ENCODE measurements at regions not wholly inside any gene's neighbourhood (a gene's known extent, or its start where the extent isn't known, plus 50 kb on each side); places are given as distances from the start of the nearest gene placed in this dataset.

DNA sequence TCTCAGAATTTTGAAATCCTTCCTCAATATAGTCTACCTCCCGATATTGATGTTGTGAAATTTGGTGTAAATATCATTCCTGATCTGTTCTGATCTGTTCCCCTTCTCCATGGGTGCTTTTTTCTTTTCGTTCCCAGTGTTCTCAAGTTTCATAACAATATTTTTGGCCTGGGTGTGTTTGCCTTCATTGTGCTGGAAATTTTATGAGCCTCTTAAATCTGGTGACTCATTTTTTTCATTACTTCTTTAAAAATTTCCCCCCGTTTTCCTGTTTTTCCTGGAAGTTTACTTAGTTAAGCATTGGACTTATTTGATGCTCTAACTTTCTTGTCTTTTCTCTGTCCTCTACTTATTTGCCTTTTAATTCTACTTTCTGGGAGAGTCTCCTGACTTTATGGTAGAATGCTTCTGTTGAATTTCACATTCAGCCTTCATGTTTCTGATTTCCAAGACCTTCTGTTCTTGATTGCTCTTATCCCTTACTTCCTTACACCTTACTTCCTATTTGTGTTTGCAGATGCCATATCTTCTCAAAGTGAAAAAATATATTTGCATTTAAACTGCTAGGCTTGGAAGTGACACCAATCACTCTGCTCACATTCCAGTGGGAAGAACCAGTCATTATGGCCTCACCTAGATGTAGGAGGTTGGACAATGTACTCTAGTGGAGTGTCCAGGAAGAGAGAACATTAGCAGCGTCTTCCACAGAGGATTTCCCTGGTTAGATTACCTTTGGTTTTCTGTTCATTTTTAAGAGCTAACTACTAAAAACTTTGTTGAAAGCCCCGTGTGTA, 441.9 kb downstream of the ARHGEF28 start (continued):
- TF ChIP-seq PAX8 (IDR thresholded peaks at IDR 0.05) (no peak), RAD51 (IDR thresholded peaks at IDR 0.05) (no peak), HDAC2 (IDR thresholded peaks at IDR 0.05) (no peak), CHD2 (IDR thresholded peaks at IDR 0.05; ENCODE audit: borderline replicate concordance, low read depth, low read length) (no peak), ZBED1 (IDR thresholded peaks at IDR 0.05; ENCODE audit: borderline replicate concordance) (no peak)

DNA sequence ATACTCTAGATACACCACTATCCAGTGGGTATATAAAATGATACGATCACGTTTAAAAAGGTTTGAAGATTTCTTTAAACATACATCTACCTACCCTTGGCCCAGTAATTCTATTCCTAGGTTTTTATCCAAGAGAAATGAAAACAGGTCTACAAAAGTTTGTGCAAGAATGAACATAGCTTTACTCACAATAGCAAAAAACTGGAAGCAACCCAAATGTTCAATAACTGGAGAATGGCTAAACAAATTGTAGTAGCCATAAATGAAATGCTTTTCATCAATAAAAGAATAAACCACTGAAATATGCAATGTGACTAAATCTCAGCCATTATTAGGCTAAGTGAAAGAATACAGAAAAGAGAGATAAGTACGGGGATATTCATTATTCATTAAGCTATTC, 438.9 kb downstream of the ARHGEF28 start:
- Histone ChIP-seq H3K9ac (ENCODE audit: control insufficient read depth, insufficient read depth, low read length) (no peak overlapping the region), H3K79me2 (ENCODE audit: control insufficient read depth, insufficient read depth, low read length) (no peaks in the 10 kb centered on the region), H3K27me3 (replicated peaks in 1 of 2; ENCODE audit: control insufficient read depth in 2 of 2, insufficient read depth in 2 of 2, low read length in 1 of 2) (no peaks in the 10 kb centered on the region), H3K36me3 (ENCODE audit: control insufficient read depth in 2 of 2, insufficient read depth in 2 of 2, low read length in 1 of 2) (no peaks in the 10 kb centered on the region), H3K9me3 (replicated peaks; ENCODE audit: control insufficient read depth, insufficient read depth, low read length) (no peaks in the 10 kb centered on the region), H3K4me1 (ENCODE audit: control insufficient read depth, insufficient read depth, low read length) (no peaks in the 10 kb centered on the region), H4K20me1 (ENCODE audit: control insufficient read depth, insufficient read depth) (no peaks in the 10 kb centered on the region), H2AFZ (ENCODE audit: control insufficient read depth, low read depth, low read length) (no peak overlapping the region), H3K4me3 (no peak overlapping the region), H3K4me2 (ENCODE audit: control insufficient read depth, insufficient read depth) (no peak overlapping the region), H3K27ac (ENCODE audit: control insufficient read depth, insufficient read depth) (no peak overlapping the region)
- TF ChIP-seq, protein P1, sequence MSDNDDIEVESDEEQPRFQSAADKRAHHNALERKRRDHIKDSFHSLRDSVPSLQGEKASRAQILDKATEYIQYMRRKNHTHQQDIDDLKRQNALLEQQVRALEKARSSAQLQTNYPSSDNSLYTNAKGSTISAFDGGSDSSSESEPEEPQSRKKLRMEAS (IDR thresholded peaks at IDR 0.05; ENCODE audit: low read depth, low read length), result no peak
- TF ChIP-seq SIX5 (IDR thresholded peaks at IDR 0.05; ENCODE audit: low read depth, low read length, severe bottlenecking) (no peak), ETV6 (conservative IDR thresholded peaks at IDR 0.05 in 1 of 2, IDR thresholded peaks at IDR 0.05 in 1 of 2; ENCODE audit: borderline replicate concordance in 1 of 2, low read depth in 1 of 2) (no peak), RUNX3 (IDR thresholded peaks at IDR 0.05; ENCODE audit: low read length) (no peak), CHD2 (IDR thresholded peaks at IDR 0.05; ENCODE audit: borderline replicate concordance, low read depth, low read length) (no peak), MEF2B (IDR thresholded peaks at IDR 0.05; ENCODE audit: partially characterized antibody, poor library complexity, severe bottlenecking) (no peak), POLR2AphosphoS5 (IDR thresholded peaks at IDR 0.05; ENCODE audit: low read length) (no peak), TAF1 (IDR thresholded peaks at IDR 0.05; ENCODE audit: borderline replicate concordance, low read depth, low read length) (no peak), YY1 (IDR thresholded peaks at IDR 0.05; ENCODE audit: low read depth, low read length) (no peak), RFX5 (IDR thresholded peaks at IDR 0.05; ENCODE audit: low read depth, low read length) (no peak), SMAD1 (IDR thresholded peaks at IDR 0.05; ENCODE audit: low read depth, partially characterized antibody) (no peak), GABPA (IDR thresholded peaks at IDR 0.05; ENCODE audit: low read depth) (no peak)
- TF ChIP-seq, protein P2, sequence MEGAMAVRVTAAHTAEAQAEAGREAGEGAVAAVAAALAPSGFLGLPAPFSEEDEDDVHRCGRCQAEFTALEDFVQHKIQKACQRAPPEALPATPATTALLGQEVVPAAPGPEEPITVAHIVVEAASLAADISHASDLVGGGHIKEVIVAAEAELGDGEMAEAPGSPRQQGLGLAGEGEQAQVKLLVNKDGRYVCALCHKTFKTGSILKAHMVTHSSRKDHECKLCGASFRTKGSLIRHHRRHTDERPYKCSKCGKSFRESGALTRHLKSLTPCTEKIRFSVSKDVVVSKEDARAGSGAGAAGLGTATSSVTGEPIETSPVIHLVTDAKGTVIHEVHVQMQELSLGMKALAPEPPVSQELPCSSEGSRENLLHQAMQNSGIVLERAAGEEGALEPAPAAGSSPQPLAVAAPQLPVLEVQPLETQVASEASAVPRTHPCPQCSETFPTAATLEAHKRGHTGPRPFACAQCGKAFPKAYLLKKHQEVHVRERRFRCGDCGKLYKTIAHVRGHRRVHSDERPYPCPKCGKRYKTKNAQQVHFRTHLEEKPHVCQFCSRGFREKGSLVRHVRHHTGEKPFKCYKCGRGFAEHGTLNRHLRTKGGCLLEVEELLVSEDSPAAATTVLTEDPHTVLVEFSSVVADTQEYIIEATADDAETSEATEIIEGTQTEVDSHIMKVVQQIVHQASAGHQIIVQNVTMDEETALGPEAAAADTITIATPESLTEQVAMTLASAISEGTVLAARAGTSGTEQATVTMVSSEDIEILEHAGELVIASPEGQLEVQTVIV (IDR thresholded peaks at IDR 0.05; ENCODE audit: borderline replicate concordance, partially characterized antibody), result no peak
- TF ChIP-seq, protein P3, sequence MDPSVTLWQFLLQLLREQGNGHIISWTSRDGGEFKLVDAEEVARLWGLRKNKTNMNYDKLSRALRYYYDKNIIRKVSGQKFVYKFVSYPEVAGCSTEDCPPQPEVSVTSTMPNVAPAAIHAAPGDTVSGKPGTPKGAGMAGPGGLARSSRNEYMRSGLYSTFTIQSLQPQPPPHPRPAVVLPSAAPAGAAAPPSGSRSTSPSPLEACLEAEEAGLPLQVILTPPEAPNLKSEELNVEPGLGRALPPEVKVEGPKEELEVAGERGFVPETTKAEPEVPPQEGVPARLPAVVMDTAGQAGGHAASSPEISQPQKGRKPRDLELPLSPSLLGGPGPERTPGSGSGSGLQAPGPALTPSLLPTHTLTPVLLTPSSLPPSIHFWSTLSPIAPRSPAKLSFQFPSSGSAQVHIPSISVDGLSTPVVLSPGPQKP (IDR thresholded peaks at IDR 0.05; ENCODE audit: low read depth, low read length), result no peak
- TF ChIP-seq, protein P4, sequence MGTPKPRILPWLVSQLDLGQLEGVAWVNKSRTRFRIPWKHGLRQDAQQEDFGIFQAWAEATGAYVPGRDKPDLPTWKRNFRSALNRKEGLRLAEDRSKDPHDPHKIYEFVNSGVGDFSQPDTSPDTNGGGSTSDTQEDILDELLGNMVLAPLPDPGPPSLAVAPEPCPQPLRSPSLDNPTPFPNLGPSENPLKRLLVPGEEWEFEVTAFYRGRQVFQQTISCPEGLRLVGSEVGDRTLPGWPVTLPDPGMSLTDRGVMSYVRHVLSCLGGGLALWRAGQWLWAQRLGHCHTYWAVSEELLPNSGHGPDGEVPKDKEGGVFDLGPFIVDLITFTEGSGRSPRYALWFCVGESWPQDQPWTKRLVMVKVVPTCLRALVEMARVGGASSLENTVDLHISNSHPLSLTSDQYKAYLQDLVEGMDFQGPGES (IDR thresholded peaks at IDR 0.05), result no peak
- ATAC-seq (no peak), DNase-seq (ENCODE audit: low read depth, low spot score) (no peak), FAIRE-seq (no peak)
- 33% methylated on average over 3 of the region's 3 CpGs for WGBS (ENCODE audit: insufficient coverage, insufficient replicate concordance, low lambda C conversion rate, missing lambda C conversion rate)
- SMC1A ChIA-PET (ENCODE audit: uncharacterized antibody, unreplicated experiment), result interaction anchor here (1.4 to 1.7 kb wide), 2 partner anchors 9 to 584 kb away, joined by 3 to 7 read pairs; no protein-coding TSS in a partner anchor
- in situ Hi-C loops (cut with MboI), result no loop called here
- CTCF ChIA-PET, result interaction anchor here (1.4 kb wide), 1 partner anchor 12 kb away, joined by 3 read pairs; no protein-coding TSS in a partner anchor
- no TSS peak for BruUV-seq (replicated peaks)
- intact Hi-C loops (cut with micrococcal nuclease; ENCODE audit: unreplicated experiment), result no loop called here
- POLR2A ChIA-PET, result no interaction called here
- RAD21 ChIA-PET (ENCODE audit: unreplicated experiment), result interaction anchor here (0.6 kb wide), 1 partner anchor 454 kb away, joined by 3 read pairs; no protein-coding TSS in a partner anchor
